ENCODE measurements at regions not wholly inside any gene's neighbourhood (a gene's known extent, or its start where the extent isn't known, plus 50 kb on each side); places are given as distances from the start of the nearest gene placed in this dataset.

DNA sequence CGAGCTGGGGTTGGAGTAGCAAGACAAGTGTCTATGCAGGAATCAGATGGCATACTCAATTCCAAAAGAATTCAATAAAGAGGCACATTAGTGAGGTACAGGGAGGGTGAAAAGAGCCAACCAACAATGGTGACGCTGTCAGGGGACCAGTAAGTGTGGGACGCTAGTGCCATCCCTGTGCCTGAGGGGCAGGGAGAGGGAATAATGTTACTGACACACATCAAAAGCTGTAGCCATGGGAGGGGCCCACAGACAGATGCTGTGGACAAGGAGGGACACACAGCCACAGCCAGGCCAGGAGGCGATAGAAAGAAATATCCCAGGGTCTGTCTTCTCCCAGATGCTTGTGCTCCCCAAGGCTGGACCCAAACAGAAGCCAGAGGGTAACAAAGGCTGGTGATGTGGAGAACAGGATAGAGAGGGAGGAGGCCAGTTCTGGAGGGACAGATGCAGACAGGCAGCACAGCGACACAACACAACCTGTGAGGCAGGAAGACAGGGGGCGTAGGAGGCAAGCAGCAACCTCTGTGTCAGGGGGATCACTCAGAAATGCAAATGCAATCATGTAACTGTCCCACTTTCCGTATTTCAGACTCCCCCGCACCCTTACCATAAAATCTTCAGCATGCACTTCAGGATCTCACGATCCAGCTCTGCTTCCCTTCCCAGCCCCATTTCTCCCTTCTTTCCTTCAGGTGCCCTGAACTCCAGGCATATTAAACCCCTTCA is 240.5 kb upstream of the FZD8 start:
- no peak for TF ChIP-seq RAD21 (IDR thresholded peaks at IDR 0.05; ENCODE audit: low read depth)
- TF ChIP-seq TAF1 (IDR thresholded peaks at IDR 0.05; ENCODE audit: low read depth): no peak
- TF ChIP-seq CEBPB (IDR thresholded peaks at IDR 0.05): no peak
- TF ChIP-seq NFIC (IDR thresholded peaks at IDR 0.05): no peak
- TF ChIP-seq, protein P1, sequence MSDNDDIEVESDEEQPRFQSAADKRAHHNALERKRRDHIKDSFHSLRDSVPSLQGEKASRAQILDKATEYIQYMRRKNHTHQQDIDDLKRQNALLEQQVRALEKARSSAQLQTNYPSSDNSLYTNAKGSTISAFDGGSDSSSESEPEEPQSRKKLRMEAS (IDR thresholded peaks at IDR 0.05): no peak
